Endothelial cell of umbilical vein (primary cell): ENCODE measurements at regions not wholly inside any gene's neighbourhood (a gene's known extent, or its start where the extent isn't known, plus 50 kb on each side); places are given as distances from the start of the nearest gene placed in this dataset.

Experiments used
- BruUV-seq: library from RNA; stranded (reverse); fragments of 400-500 nt; replicated peaks from 2 replicates; lab custom pipeline; 2021; lab: Mats Ljungman, UMichigan
- CTCF ChIA-PET: fragments of 300-600, 350-600 bp; sonication (Branson Sonifier 250); formaldehyde crosslinking; loops from one replicate; lab custom pipeline; 2021; ENCODE audit warnings: antibody characterized with exemption, inconsistent platforms; lab: Charles Lee
- POLR2A ChIA-PET: fragments of 300-600, 350-600 bp; sonication (Branson Sonifier 250); formaldehyde crosslinking; loops from one replicate; lab custom pipeline; 2021; ENCODE audit warnings: antibody characterized with exemption, inconsistent platforms; lab: Charles Lee
- DNase-seq: peaks from one replicate; pipeline ENCODE4 v3.0.0-alpha.2; 2011; ENCODE audit warnings: low read depth, low spot score
- FAIRE-seq: peaks from 2 replicates; lab custom pipeline; 2011; peaks lifted over from hg19 to GRCh38; lab: Jason Lieb, UNC
- H2AFZ ChIP-seq: 2 replicates; pipeline ENCODE4 v1.6.0; 2012; ENCODE audit warnings: low read depth, low read length, control low read depth, inconsistent platforms
- H3K27ac ChIP-seq: 2 replicates; pipeline ENCODE4 v1.5.1; 2011; ENCODE audit warnings: low read depth, mild to moderate bottlenecking, control low read depth, low read length, moderate library complexity; ENCODE audit not compliant: insufficient read depth
- H3K27me3 ChIP-seq, 2 experiments: 2 replicates each; pipeline versions ENCODE4 v1.6.0 to v1.6.1; 2011; ENCODE audit warnings: low read length in 2 of 2, mixed read lengths in 1 of 2; ENCODE audit not compliant: control insufficient read depth in 2 of 2, insufficient read depth in 2 of 2
- H3K36me3 ChIP-seq, 2 experiments: 2 replicates in 1 of 2; 3 replicates in 1 of 2; pipeline ENCODE4 v1.5.1; 2011; ENCODE audit warnings: low read length in 2 of 2, mild to moderate bottlenecking in 1 of 2, moderate library complexity in 1 of 2; ENCODE audit not compliant: control insufficient read depth in 2 of 2, insufficient read depth in 2 of 2; ENCODE audit errors: extremely low read depth in 1 of 2
- H3K4me1 ChIP-seq: 3 replicates; pipeline ENCODE4 v1.5.1; 2011; ENCODE audit warnings: mild to moderate bottlenecking, low read length; ENCODE audit not compliant: control insufficient read depth, insufficient read depth; ENCODE audit errors: extremely low read depth
- H3K4me2 ChIP-seq: 2 replicates; pipeline ENCODE4 v1.6.1; 2011; ENCODE audit warnings: low read length, control low read depth, mixed read lengths; ENCODE audit not compliant: insufficient read depth
- H3K4me3 ChIP-seq, 3 experiments: fragments of 200-600 bp in 1 of 3; sonication (generic), shearing (Covaris generic) in 1 of 3; replicated peaks in 1 of 3; 2 replicates each; pipeline ENCODE4 v1.5.1; 2011 to 2016; ENCODE audit warnings: control low read depth in 3 of 3, low read length in 3 of 3, mild to moderate bottlenecking in 2 of 3, inconsistent platforms in 1 of 3, low read depth in 1 of 3, moderate library complexity in 1 of 3; ENCODE audit not compliant: insufficient read depth in 1 of 3
- H3K79me2 ChIP-seq: 2 replicates; pipeline ENCODE4 v1.6.0; 2012; ENCODE audit warnings: low read length, inconsistent platforms; ENCODE audit not compliant: control insufficient read depth, insufficient read depth
- H3K9ac ChIP-seq: replicated peaks from 2 replicates; pipeline ENCODE3; 2011; ENCODE audit warnings: low read length, control low read depth; ENCODE audit not compliant: insufficient read depth; ENCODE audit errors: extremely low read depth
- H3K9me1 ChIP-seq: replicated peaks from 3 replicates; pipeline ENCODE4 v1.6.0; 2011; ENCODE audit warnings: mild to moderate bottlenecking, low read length; ENCODE audit not compliant: control insufficient read depth, insufficient read depth; ENCODE audit errors: extremely low read depth
- H3K9me3 ChIP-seq: replicated peaks from 2 replicates; pipeline ENCODE4 v1.5.1; 2012; ENCODE audit warnings: low read length, inconsistent platforms; ENCODE audit not compliant: control insufficient read depth, insufficient read depth
- H4K20me1 ChIP-seq: replicated peaks from 2 replicates; pipeline ENCODE3; 2011; ENCODE audit warnings: mild to moderate bottlenecking, low read length; ENCODE audit not compliant: control insufficient read depth, insufficient read depth; ENCODE audit errors: extremely low read depth
- FOS ChIP-seq: IDR thresholded peaks from 2 replicates; pipeline ENCODE4 v1.6.1; 2011; ENCODE audit warnings: mild to moderate bottlenecking, low read length, moderate library complexity, borderline replicate concordance; ENCODE audit not compliant: insufficient read depth
- JUN ChIP-seq: IDR thresholded peaks from 2 replicates; pipeline ENCODE4 v1.6.1; 2011; ENCODE audit warnings: borderline replicate concordance, low read depth; ENCODE audit not compliant: insufficient read length, insufficient read depth
- MYC ChIP-seq: IDR thresholded peaks from one replicate; pipeline ENCODE4 v1.6.1; 2011; ENCODE audit warnings: mild to moderate bottlenecking, low read depth, low read length
- dilution Hi-C: fragments of 300-500 bp; cut with MboI; formaldehyde crosslinking; loops from one replicate; pipeline ENCODE4 v1.15.0; 2019; ENCODE audit warnings: low sequenced_read_pairs; ENCODE audit not compliant: extremely low pct_ligation_motif_present
- intact Hi-C: fragments of 100-400 bp; cut with micrococcal nuclease; formaldehyde crosslinking; loops from one replicate; pipeline ENCODE4 v1.10.0; 2022
- TF ChIP-seq, protein P1 (sequence below), 2 donors: IDR thresholded peaks; 1 replicate in 1 of 2; 2 replicates in 1 of 2; pipeline ENCODE4 v1.5.1; 2011; ENCODE audit warnings: low read length in 2 of 2, mild to moderate bottlenecking in 2 of 2, moderate library complexity in 2 of 2, control low read depth in 1 of 2, inconsistent platforms in 1 of 2, low read depth in 1 of 2; ENCODE audit not compliant: insufficient read depth in 1 of 2; ENCODE audit errors: extremely low read depth in 1 of 2

- Histone ChIP-seq H2AFZ (peak overlapping the region; percentile 67), H3K27me3 (no peaks in the 10 kb centered on the region), H3K9ac (no peak overlapping the region), H3K4me1 (peaks cover 17% of the 10 kb centered on the region), H4K20me1 (no peaks in the 10 kb centered on the region), H3K4me2 (no peak overlapping the region), H3K79me2 (no peaks in the 10 kb centered on the region), H3K36me3 (no peaks in the 10 kb centered on the region), H3K9me1 (no peaks in the 10 kb centered on the region), H3K27ac (no peak overlapping the region), H3K4me3 (no peak overlapping the region), H3K9me3 (no peaks in the 10 kb centered on the region)
- CTCF ChIA-PET = interaction anchor here (0.6 to 7.2 kb wide), 55 partner anchors 10 to 629 kb away, joined by 3 to 122 read pairs (median 5); partner anchors contain the start of genes CYB5RL, MRPL37, SSBP3 and TCEANC2
- no TSS peak for BruUV-seq
- FAIRE-seq = no peak
- POLR2A ChIA-PET = interaction anchor here (1.0 to 1.6 kb wide), 2 partner anchors 82 to 177 kb away, joined by 3 to 4 read pairs; no protein-coding TSS in a partner anchor
- intact Hi-C loops (loop anchor here (1.0 to 5.0 kb wide), 11 partner anchors 154 to 629 kb away; partner anchors contain the start of genes CYB5RL, IFT25, MRPL37 and TCEANC2), dilution Hi-C loops (no loop called here)
- no peak for DNase-seq
- TF ChIP-seq JUN (no peak), FOS (no peak), MYC (no peak)
- TF ChIP-seq, protein P1, sequence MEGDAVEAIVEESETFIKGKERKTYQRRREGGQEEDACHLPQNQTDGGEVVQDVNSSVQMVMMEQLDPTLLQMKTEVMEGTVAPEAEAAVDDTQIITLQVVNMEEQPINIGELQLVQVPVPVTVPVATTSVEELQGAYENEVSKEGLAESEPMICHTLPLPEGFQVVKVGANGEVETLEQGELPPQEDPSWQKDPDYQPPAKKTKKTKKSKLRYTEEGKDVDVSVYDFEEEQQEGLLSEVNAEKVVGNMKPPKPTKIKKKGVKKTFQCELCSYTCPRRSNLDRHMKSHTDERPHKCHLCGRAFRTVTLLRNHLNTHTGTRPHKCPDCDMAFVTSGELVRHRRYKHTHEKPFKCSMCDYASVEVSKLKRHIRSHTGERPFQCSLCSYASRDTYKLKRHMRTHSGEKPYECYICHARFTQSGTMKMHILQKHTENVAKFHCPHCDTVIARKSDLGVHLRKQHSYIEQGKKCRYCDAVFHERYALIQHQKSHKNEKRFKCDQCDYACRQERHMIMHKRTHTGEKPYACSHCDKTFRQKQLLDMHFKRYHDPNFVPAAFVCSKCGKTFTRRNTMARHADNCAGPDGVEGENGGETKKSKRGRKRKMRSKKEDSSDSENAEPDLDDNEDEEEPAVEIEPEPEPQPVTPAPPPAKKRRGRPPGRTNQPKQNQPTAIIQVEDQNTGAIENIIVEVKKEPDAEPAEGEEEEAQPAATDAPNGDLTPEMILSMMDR (IDR thresholded peaks at IDR 0.05; ENCODE audit: extremely low read depth in 1 of 2, insufficient read depth in 1 of 2, low read depth in 1 of 2, low read length in 2 of 2) = no peak
Measured at GRCh38 chr1:54489627-54490250, 58.3 kb upstream of the ACOT11 start.
